ENCODE measurements at regions not wholly inside any gene's neighbourhood (a gene's known extent, or its start where the extent isn't known, plus 50 kb on each side); places are given as distances from the start of the nearest gene placed in this dataset.
"Not testable (repeated sequence)": the region's sequence is repeated elsewhere in the genome, so short reads cannot be mapped to it uniquely, and the experiment has no call there.

DNA sequence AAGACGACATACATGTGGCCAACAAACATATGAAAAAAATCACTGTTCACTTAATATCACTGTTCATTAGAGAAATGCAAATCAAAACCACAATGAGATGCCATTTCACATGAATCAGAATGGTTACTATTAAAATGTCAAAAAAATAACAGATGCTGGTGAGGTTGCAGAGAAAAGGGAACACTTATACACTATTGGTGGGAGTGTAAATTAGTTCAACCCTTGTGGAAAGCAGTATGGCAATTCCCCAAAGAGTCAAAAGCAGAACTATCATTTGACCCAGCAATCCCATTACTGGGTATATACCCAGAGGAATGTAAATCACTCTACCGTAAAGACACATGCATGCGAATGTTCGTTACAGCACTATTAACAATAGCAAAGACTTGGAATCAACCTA, 152.0 kb downstream of the TENT5A start:
- TF ChIP-seq CTCF (IDR thresholded peaks at IDR 0.05; ENCODE audit: low read depth, low read length); POLR2A (IDR thresholded peaks at IDR 0.05; ENCODE audit: extremely low read depth, insufficient read length); MAX (IDR thresholded peaks at IDR 0.05; ENCODE audit: low read depth, low read length): not testable (repeated sequence)

All from NB4 (cell line).